ENCODE measurements at regions not wholly inside any gene's neighbourhood (a gene's known extent, or its start where the extent isn't known, plus 50 kb on each side); places are given as distances from the start of the nearest gene placed in this dataset.

- DNase-seq (no peak), ATAC-seq (no peak)
- peak overlapping the region; percentile 65 for H3K27ac ChIP-seq
- peaks cover 53% of the 10 kb centered on the region for H3K4me1 ChIP-seq
- H3K4me3 ChIP-seq = no peak overlapping the region
- no peaks in the 10 kb centered on the region for H3K36me3 ChIP-seq
- H3K27me3 ChIP-seq (ENCODE audit: low read depth) = no peaks in the 10 kb centered on the region
- H3K9me3 ChIP-seq = no peaks in the 10 kb centered on the region
- intact Hi-C loops (cut with DNase I) = no loop called here
- no peak for TF ChIP-seq CTCF (IDR thresholded peaks at IDR 0.05)
Measured at GRCh38 chr3:46113608-46114007, 86.3 kb upstream of the XCR1 start.

GRCh38 chr3:46112984-46113383, 85.7 kb upstream of the XCR1 start:
- H3K4me1 ChIP-seq = peaks cover 55% of the 10 kb centered on the region
- ATAC-seq (no peak), DNase-seq (no peak)
- intact Hi-C loops (cut with DNase I) = no loop called here
- H3K9me3 ChIP-seq = no peaks in the 10 kb centered on the region
- H3K36me3 ChIP-seq = no peaks in the 10 kb centered on the region
- no peaks in the 10 kb centered on the region for H3K27me3 ChIP-seq (ENCODE audit: low read depth)
- no peak for TF ChIP-seq CTCF (IDR thresholded peaks at IDR 0.05)
- no peak overlapping the region for H3K4me3 ChIP-seq
- no peak overlapping the region for H3K27ac ChIP-seq

GRCh38 chr3:46112296-46112695, 85.0 kb upstream of the XCR1 start:
- no peak for ATAC-seq

GRCh38 chr3:46110701-46111493, 83.6 kb upstream of the XCR1 start:
- H3K27me3 ChIP-seq (ENCODE audit: low read depth) = no peaks in the 10 kb centered on the region
- DNase-seq (no peak), ATAC-seq (peak; percentile 72 to 87)
- peak overlapping the region; percentile 44 for H3K27ac ChIP-seq
- no peaks in the 10 kb centered on the region for H3K36me3 ChIP-seq
- intact Hi-C loops (cut with DNase I) = no loop called here
- no peak overlapping the region for H3K4me3 ChIP-seq
- TF ChIP-seq CTCF (IDR thresholded peaks at IDR 0.05) = no peak
- H3K9me3 ChIP-seq = no peaks in the 10 kb centered on the region
- H3K4me1 ChIP-seq = peaks cover 46% of the 10 kb centered on the region

More at GRCh38 chr3:46112296-46112695, 85.0 kb upstream of the XCR1 start:
- no peak overlapping the region for H3K4me3 ChIP-seq
- no peak for DNase-seq
- H3K27ac ChIP-seq = no peak overlapping the region
- H3K9me3 ChIP-seq = no peaks in the 10 kb centered on the region
- H3K36me3 ChIP-seq = no peaks in the 10 kb centered on the region
- intact Hi-C loops (cut with DNase I) = no loop called here
- no peaks in the 10 kb centered on the region for H3K27me3 ChIP-seq (ENCODE audit: low read depth)
- peaks cover 51% of the 10 kb centered on the region for H3K4me1 ChIP-seq
- no peak for TF ChIP-seq CTCF (IDR thresholded peaks at IDR 0.05)

- ATAC-seq = no peak
- no peak overlapping the region for H3K4me3 ChIP-seq
- no peak overlapping the region for H3K27ac ChIP-seq
- peaks cover 31% of the 10 kb centered on the region for H3K4me1 ChIP-seq
- intact Hi-C loops (cut with DNase I) = no loop called here
- no peak for DNase-seq
- no peaks in the 10 kb centered on the region for H3K9me3 ChIP-seq
- TF ChIP-seq CTCF (IDR thresholded peaks at IDR 0.05) = no peak
- no peaks in the 10 kb centered on the region for H3K36me3 ChIP-seq
- H3K27me3 ChIP-seq (ENCODE audit: low read depth) = no peaks in the 10 kb centered on the region
Measured at GRCh38 chr3:46107682-46108081, 80.4 kb upstream of the XCR1 start.

All from lower lobe of right lung (tissue), 2 donors.